ENCODE measurements at regions not wholly inside any gene's neighbourhood (a gene's known extent, or its start where the extent isn't known, plus 50 kb on each side); places are given as distances from the start of the nearest gene placed in this dataset.

- no peak for TF ChIP-seq CTCF (IDR thresholded peaks at IDR 0.05)
- TF ChIP-seq POLR2A (IDR thresholded peaks at IDR 0.05), result no peak
- no peak for TF ChIP-seq EP300 (IDR thresholded peaks at IDR 0.05)
Observed at GRCh38 chr6:122264557-122264956, 134.9 kb upstream of the HSF2 start.

Data from tibial nerve (tissue), 4 donors.